ENCODE measurements at regions not wholly inside any gene's neighbourhood (a gene's known extent, or its start where the extent isn't known, plus 50 kb on each side); places are given as distances from the start of the nearest gene placed in this dataset.

DNA sequence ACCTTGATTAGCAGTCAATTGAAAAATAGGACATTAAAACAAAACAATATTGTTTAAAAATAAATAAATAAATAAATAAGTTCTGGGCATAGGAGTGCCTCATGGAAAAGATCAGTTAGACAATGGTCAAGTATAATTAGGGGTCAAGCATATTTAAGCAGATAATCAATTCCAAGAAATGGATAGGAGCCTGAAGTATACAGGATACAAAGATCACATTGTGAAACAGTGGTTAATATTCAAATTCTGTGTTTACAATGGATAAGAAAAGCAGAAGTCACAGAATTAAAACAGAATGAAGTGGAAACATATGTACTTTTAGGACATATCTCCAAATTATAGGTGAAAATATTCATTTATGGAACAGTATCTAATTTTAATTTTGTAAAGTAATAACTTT, 1028.6 kb upstream of the CITED2 start:
- TF ChIP-seq ZFX (IDR thresholded peaks at IDR 0.05; ENCODE audit: borderline replicate concordance): no peak
- TF ChIP-seq, protein P1, sequence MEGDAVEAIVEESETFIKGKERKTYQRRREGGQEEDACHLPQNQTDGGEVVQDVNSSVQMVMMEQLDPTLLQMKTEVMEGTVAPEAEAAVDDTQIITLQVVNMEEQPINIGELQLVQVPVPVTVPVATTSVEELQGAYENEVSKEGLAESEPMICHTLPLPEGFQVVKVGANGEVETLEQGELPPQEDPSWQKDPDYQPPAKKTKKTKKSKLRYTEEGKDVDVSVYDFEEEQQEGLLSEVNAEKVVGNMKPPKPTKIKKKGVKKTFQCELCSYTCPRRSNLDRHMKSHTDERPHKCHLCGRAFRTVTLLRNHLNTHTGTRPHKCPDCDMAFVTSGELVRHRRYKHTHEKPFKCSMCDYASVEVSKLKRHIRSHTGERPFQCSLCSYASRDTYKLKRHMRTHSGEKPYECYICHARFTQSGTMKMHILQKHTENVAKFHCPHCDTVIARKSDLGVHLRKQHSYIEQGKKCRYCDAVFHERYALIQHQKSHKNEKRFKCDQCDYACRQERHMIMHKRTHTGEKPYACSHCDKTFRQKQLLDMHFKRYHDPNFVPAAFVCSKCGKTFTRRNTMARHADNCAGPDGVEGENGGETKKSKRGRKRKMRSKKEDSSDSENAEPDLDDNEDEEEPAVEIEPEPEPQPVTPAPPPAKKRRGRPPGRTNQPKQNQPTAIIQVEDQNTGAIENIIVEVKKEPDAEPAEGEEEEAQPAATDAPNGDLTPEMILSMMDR (IDR thresholded peaks at IDR 0.05): no peak
- no peak overlapping the region for H3K27ac ChIP-seq

DNA sequence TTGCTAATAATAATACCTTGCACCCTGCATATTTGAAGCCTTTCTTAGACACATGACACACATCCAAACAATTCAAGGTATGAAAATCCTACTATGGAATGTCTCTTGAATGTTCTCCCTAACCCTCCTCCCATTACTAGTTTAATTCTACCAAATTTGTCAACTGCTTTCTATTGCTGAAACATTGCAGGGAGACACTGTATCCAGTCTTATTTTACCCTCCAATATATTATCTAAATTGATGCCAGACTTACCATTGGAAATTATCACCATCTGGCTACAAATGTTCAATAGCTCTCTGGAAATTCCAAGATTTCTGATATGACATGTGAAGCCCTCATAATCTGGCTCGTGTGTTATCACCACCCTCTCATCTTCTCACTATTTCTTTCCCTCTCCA, 1027.3 kb upstream of the CITED2 start:
- TF ChIP-seq ZFX (IDR thresholded peaks at IDR 0.05; ENCODE audit: borderline replicate concordance): no peak
- TF ChIP-seq, protein P1 (IDR thresholded peaks at IDR 0.05): no peak
- H3K27ac ChIP-seq: no peak overlapping the region

DNA sequence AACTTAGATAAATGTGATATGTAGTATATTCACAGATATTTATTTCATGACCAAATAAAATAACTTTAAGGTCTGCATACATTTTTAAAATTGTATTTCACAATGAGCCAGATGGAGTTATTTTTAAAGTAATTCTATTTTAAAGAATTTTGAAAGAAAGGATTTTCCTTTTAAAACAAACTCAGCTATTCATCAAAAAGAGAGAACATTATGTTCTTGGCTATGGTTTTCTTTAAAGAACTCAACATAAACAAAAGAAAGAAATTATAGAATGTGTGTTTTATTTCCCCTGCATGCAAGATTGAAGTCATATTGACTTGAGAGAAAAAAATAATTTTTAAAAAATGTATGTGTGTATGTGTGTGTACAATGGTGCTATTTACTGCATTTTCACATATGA, 1023.6 kb upstream of the CITED2 start:
- TF ChIP-seq ZFX (IDR thresholded peaks at IDR 0.05; ENCODE audit: borderline replicate concordance): no peak
- TF ChIP-seq, protein P1 (IDR thresholded peaks at IDR 0.05): no peak
- no peak overlapping the region for H3K27ac ChIP-seq

DNA sequence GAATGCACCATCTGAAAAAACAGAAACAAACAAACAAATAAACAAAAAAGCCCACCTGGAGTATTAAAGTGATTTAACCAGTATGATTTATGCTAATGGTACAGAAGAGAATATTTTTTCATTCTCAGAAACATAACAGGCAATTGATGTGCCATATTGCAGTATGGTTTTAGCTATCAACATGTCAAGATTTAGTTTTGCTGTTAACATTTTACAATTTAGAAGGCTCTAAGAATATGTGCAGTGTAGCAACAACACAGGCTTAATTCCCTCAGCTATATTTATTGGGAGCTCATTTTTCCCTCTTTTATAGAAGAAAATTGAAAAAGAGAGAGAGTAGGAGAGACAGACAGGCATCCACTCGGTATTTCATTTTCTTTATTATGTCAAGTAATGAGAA, 1022.7 kb upstream of the CITED2 start:
- TF ChIP-seq, protein P1 (IDR thresholded peaks at IDR 0.05): no peak
- no peak for TF ChIP-seq ZFX (IDR thresholded peaks at IDR 0.05; ENCODE audit: borderline replicate concordance)
- no peak overlapping the region for H3K27ac ChIP-seq

DNA sequence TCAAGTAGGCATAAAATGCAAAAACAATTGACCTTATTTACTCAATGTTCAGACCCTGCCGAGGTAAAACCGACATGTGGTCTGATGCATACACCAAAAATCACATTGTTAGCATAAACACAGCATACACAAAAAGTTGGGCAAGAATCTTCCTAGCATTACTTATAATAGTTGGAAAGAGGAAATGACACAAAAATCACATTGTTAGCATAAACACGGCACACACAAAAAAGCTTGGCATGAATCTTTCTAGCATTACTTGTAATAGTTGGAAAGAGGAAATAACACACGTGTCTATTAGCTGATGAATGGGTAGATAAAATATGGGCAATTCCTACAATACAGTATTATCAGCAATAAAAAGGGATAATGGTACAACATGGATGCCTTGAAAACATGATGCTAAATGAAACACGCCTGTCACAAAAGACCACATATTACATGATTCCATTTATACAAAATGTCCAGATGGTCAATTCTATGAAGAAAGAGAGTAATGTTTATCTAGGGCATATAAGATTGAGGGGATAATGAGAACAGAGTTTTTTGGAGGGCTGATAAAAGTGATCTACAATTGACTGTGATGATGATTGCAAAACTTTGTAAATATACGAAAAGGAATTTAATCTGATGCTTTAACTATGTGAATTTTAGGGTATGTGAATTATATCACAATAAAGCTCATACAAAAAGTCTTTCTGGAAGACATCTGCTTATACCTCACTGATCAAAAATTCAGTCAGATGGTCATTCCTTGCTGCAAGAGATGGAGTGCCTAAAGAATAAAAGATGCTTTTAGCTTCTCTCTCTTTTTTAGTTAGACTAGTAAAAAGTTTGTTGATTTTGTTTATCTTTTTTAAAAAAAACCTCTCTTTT, 1019.5 kb upstream of the CITED2 start:
- no peak for TF ChIP-seq ZFX (IDR thresholded peaks at IDR 0.05; ENCODE audit: borderline replicate concordance)
- TF ChIP-seq, protein P1 (IDR thresholded peaks at IDR 0.05): no peak
- H3K27ac ChIP-seq: no peak overlapping the region

DNA sequence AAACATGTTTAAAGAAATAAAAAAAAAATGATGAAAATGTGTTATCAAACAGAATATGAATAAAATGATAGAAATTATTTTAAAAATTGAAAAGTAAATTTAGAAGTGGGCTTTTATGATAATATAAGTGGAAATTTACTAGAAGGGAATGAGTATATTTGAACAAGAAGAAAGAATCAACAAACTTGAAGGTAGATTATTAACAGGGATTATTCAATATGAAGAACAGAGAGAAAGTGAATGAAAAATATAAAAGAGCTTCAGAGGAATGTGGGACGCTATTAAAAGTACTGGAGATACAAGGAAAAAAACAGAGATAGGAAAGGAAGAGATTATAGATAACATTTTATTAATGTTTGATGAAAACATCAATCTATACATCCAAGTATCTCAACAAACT, 1014.4 kb upstream of the CITED2 start:
- TF ChIP-seq, protein P1 (IDR thresholded peaks at IDR 0.05): no peak
- no peak for TF ChIP-seq ZFX (IDR thresholded peaks at IDR 0.05; ENCODE audit: borderline replicate concordance)
- H3K27ac ChIP-seq: no peak overlapping the region

DNA sequence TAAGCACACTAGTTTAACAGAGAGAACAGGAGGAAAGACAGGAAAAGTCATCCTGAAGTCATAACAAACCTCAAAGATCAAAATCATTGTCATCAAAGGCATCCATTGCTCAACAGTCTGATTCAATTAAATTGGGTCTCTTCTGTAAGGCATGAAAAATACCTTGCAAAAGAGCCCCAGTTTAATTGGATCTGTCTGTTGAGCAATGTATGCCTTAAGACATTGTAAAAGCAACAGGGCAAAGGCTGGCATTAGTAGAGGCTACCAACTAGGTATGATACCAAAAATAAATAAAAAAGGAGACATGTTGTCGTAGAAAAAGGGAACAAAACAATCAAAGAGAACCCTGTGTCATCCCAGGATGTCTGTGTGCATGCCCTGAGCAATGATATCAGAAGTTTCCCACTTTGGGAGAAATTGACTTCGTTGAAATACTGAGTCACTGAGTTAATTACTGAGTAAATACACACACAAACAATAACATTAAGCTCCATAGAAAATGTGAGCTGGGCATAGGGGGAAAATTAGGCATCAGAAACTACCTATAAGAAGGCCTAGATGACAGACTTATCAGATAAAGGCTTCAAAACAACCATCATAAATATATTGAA, 1013.8 kb upstream of the CITED2 start:
- no peak overlapping the region for H3K27ac ChIP-seq
- TF ChIP-seq ZFX (IDR thresholded peaks at IDR 0.05; ENCODE audit: borderline replicate concordance): no peak
- TF ChIP-seq, protein P1 (IDR thresholded peaks at IDR 0.05): no peak
